Adrenal gland (tissue), 5 donors: ENCODE measurements at regions not wholly inside any gene's neighbourhood (a gene's known extent, or its start where the extent isn't known, plus 50 kb on each side); places are given as distances from the start of the nearest gene placed in this dataset.

Experiments
- CTCF ChIP-seq, 6 experiments: fragments of 450-650 bp in 4 of 6; fragments of 200-600 bp in 2 of 6; sonication (generic) in 1 of 6; IDR thresholded peaks; 1 replicate in 5 of 6; 2 replicates in 1 of 6; pipeline versions ENCODE4 v1.5.1 to v1.8.0; 2016 to 2021; ENCODE audit warnings: antibody characterized with exemption in 6 of 6, mild to moderate bottlenecking in 2 of 6, moderate library complexity in 1 of 6
- POLR2A ChIP-seq, 2 donors: fragments of 450-650 bp; IDR thresholded peaks; one replicate each; pipeline ENCODE4 v1.6.1; 2017; ENCODE audit warnings: antibody characterized with exemption in 2 of 2, mild to moderate bottlenecking in 2 of 2, moderate library complexity in 1 of 2
- donor health status: DM: no; HTN: no; CAD: no.

GRCh38 chr1:221858818-221859611 lies 117.1 kb upstream of the DUSP10 start:
- TF ChIP-seq CTCF (IDR thresholded peaks at IDR 0.05) (no peak), POLR2A (IDR thresholded peaks at IDR 0.05) (no peak)
